Activated CD8-positive, alpha-beta memory T cell treated with anti-CD3 and anti-CD28 coated beads, Interleukin-2, amount 50 U/mL, for 4 hours (primary cell): ENCODE measurements at regions not wholly inside any gene's neighbourhood (a gene's known extent, or its start where the extent isn't known, plus 50 kb on each side); places are given as distances from the start of the nearest gene placed in this dataset.

Experiments
- DNase-seq: peaks from one replicate; pipeline ENCODE4 v3.0.0-alpha.2; 2020

DNA sequence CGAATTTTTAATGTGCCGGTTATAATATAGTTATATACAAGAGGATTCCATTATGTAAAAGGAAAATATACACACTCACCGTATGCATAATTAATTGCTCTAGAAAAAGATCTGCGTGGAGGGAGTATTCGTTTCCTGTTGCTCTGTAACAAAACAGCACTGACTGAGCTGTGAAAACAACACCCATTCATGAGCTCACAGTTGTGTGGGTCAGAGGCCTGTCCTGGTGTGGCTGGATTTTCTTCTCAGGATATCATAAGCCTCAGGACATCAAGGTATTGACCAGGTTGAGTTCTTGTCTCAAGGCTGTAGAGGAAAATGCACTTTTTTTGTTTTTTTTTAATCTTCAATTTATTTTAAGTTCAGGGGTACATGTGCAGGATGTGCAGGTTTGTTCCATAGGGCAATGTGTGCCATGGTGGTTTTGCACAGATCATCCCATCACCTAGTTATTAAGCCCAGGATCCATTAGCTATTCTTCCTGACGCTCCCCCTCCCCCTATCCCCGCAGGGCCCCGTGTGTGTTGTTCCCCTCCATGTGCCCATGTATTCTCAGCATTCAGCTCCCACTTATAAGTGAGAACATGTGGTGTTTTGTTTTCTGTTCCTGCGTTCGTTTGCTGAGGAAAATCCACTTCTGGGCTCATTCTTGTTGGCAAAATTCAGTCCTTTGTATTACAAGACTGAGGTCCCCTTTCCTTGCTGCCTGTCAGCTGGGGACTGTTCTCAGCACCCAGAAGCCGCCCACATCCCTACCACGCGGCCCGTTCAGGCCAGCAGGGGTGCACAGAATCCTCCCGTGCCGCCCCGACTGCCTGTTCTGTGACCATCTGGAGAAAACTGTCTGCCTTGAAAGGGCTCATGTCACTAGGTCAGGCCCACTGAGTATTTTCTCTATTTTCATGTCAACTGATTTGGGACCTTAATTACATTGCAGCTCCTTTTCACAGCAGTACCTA lies 87.4 kb upstream of the ERRFI1 start:
- no peak for DNase-seq

DNA sequence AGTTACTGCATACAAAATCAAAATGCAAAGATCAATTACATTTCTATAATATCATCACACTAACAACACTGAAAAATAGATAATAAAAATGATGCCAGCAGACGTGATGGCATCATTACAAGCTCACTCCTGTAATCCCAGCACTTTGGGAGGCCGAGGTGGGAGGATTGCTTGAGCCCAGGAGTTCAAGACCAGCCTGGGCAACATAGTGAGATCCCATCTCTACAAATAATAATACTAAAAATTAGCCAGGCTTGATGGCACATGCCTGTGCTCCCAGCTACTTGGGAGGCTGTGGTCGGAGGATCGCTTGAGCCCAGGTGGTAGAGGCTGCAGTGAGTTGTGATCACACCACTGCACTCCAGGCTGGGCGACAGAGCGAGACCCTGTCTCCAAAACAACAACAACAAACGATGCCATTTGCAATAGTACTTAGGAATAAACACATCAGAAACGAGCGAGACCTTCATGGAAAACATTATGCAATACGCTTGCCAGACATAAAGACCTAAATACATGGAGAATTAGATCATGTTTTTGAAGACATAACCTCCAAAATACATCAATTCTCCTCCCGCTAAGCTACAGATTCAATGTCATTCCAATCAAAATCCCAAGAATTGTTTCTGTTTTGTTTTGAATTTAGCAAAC lies 86.6 kb upstream of the ERRFI1 start:
- no peak for DNase-seq

- DNase-seq, result no peak
Measured at GRCh38 chr1:8111560-8111959, 85.5 kb upstream of the ERRFI1 start.

GRCh38 chr1:8109216-8109615 lies 83.1 kb upstream of the ERRFI1 start:
- no peak for DNase-seq

GRCh38 chr1:8107897-8108296 lies 81.8 kb upstream of the ERRFI1 start:
- no peak for DNase-seq

DNA sequence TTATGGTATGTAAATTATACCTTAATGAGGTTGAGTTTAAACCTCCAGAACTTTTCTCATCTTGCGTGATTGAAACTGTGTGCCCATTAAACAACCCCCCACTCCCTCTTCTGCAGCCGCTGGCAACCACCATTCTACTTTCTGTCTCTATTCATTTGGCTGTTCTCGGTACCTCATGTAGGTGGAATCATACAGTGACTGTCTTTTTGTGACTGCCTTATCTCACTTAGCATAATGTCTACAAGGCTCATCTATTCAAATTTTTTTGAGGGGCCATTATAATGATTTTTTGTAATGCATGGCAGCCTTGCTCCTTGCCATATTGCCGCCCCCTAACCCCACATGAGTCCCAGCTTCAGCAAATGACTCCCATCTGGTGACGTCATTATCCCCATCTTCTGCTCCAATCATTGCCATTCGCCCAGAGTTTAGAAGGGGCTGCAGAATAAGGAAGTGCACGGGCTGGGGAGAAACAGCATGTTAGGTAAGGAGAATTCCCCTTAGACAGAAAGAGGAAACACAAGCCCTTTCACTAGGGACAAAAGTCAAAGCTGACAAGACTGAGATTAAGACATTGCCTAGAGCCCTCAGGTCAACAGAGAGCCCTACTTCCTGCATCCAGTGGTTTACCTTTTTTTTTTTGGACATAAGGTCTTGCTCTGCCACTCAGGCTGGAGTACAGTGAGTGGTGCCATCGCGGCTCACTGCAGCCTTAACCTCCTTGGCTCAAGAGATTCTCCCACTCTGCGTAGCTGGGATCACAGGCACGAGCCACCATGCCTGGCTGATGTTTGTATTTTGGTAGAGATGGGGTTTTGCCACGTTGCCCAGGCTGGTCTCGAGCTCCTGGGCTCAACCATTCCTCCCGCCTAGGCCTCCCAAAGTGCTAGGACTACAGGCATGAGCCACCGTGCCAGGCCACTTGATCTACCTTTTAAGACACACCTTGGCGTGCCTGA lies 78.4 kb upstream of the ERRFI1 start:
- DNase-seq, result no peak

DNA sequence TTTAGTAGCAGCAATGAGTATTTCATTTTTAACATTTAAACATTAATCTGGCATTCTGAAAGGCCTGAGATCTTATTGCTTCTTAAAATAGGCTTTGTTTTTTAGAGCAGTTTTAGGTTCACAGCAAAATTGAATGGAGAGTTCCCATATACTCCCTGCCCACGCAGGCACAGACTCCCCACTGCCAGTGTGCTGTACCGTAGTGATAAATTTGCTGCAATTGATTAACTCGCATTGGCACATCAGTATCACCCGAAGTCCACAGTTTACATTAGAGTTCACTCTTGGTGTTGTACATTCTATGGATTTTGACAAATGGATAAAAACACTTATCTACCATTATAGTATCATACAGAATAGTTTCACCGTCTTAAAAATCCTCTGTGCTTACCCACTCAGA lies 71.8 kb upstream of the ERRFI1 start:
- DNase-seq, result no peak

- no peak for DNase-seq
Measured at GRCh38 chr1:8097077-8097799, 71.1 kb upstream of the ERRFI1 start.

DNA sequence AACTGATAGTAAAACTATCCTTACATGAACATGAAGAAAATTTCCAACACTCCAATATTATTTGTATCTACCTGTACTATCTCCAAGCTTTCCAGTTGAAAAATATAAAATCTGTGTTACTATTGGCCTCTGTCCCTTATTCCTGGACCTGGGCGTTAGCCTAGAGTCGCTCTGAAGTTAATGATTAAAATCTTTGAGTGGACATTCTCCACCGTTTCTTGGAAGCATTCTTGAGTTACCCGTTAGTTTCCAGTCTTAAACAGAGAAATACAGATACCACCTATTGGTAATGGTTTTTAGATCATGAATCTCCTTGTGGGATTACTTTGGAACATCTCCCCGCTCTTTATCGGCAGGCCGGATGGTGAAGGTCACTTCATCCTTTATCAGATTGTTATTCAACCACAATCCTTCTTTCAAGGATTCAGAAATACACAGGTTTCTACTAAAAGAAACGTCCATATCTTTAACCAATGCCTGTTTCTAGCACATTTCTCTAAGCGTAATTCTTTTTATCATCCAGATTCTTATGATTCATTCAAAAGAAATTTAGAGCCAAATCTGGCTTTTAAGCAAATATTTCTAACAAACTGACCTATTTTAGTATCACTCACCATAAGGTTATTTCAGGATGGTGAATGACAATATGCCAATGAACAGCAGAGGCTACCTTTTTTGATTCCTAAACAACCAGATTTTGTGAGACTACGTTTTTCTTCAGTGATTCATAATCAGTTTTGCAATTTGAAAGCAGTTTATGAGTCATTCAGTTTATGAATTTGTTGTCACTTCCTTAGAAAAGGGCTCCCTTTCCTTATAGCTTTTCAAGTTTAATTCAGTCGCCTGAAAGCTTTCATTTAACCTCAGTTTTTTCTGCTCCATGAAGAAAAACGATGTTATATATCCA lies 70.2 kb upstream of the ERRFI1 start:
- no peak for DNase-seq

DNA sequence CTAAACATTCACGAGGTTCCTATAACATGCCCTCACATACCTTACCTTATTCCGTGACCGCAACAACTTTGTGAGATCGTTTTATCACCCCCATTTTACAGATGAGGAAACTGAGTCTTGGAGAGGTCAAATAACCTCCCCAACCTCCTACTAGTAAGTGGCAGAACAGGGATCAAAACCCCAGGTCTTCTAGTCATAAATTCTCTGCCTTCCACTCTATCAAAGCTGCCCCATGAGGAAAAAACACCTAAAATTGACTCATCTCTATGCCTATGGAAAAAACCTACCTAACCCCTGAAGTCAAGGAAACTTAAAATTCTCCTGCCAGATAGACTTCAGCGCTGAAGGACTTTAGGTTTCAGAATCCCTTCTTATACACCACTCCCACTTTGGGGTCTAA lies 69.5 kb upstream of the ERRFI1 start:
- DNase-seq, result no peak

- no peak for DNase-seq
Measured at GRCh38 chr1:8094481-8095241, 68.6 kb upstream of the ERRFI1 start.

- DNase-seq, result no peak
Measured at GRCh38 chr1:8093221-8093980, 67.3 kb upstream of the ERRFI1 start.

DNA sequence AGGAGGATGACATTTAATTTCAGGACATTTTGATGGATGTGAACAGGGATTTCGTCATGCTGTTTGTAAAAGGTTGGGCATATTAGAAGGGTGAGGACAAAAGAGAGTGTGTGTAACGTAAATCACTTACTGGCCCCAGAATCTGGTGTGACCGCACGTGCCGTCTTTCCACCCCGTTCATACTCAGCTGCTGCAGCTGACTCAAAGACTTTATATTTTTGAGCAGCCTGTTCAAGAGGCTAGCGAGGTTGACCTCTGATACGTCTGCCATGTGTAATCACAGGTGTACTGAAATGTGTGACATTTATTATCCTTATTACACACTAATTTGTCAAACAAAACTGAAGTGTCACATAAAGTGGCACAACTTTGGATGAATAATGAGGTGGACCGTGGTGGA lies 66.5 kb upstream of the ERRFI1 start:
- DNase-seq, result no peak

DNA sequence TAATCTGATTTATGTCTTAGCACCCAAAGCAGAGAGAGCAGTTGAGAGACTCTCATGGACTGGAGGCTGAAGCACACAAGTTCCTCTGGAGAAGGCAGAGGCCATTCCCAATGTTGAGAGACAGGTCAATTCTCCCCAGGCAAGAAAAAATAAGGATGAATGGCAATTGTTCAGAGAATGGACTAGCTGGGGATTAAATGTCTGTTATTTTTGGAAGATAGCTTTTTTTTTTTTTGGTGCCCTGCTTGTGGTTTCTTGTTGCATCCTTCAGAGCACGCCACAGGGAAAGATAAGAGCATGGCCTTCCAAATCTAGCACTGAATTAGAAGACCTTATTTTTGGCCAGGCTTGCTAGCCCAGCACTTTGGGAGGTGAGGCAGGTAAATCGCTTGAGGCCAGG lies 65.6 kb upstream of the ERRFI1 start:
- no peak for DNase-seq

- DNase-seq, result no peak
Measured at GRCh38 chr1:8090241-8090702, 64.2 kb upstream of the ERRFI1 start.

DNA sequence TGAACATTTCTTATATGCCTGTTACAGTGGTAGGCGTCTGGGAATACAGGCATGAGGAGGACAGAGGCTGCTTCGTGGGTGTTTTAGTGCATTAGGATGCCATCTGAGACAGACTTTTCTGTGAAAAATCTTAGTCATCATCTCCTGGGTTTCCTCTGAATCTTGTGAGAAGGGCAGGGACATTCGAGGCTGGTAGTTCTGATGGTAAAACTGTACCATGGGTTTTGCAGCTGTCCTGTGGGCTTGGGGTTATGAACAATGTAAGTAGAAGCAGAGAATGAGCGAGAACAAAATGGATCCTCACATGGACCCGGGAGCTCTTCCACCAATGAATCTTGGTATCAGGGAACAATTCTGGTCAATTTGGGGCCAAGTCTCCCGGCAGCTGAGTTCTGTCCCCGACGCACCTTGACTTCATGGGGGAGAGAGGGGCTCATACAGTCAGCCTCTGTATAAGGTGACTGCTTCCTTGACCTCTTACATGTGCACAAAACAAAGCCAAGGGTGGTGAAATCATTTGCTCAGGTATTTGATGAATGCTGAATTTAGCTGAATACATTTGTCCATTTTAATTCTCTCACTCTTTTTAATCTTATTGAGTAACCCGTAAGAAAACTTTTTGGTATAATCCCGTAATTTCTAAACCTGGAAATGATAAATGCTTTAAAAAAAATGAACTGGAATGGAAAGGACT lies 63.6 kb upstream of the ERRFI1 start:
- no peak for DNase-seq

DNA sequence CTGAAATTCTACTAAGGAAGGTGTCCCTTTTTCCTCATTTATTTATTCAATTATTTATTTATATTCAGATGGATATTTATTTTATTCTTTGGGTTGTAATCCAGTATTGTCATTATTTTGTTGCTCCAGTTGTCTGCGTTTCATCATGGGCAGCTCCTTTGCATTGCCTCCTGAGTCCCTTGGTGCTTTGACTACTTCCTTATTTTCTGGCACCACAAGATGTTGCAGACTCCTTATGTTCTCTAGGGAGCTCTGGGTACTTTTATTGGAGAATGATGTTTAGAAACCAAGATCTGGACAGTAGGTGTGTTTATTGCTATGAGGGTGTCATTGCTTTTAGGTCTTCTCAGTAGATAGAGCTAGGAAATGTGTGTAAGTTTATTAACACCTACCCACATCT lies 59.9 kb upstream of the ERRFI1 start:
- no peak for DNase-seq

DNA sequence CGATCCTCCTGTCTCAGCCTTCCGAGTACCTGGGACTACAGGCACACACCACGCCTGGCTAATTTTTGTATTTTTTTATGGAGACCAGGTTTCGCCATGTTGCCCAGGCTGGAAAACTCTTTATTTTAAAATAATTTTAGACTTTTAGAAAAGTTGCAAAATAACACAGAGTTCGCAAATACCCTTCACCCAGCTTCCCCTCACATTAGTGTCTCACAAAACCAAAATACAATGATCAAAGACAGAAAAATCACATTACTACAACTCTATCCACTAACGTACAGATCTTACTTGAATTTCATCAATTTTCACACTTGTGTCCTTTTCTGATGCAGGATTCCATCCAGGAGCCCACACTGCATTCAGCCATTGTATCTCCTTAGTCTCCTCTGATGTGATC lies 58.8 kb upstream of the ERRFI1 start:
- no peak for DNase-seq
